Femur (tissue), 1 donor: ENCODE measurements at regions not wholly inside any gene's neighbourhood (a gene's known extent, or its start where the extent isn't known, plus 50 kb on each side); places are given as distances from the start of the nearest gene placed in this dataset.

Experiments used
- DNase-seq: peaks from one replicate; pipeline ENCODE4 v3.0.0-alpha.2; 2017

- DNase-seq: no peak
Observed at GRCh38 chr2:71919708-71920107, 228.0 kb downstream of the CYP26B1 start.

DNA sequence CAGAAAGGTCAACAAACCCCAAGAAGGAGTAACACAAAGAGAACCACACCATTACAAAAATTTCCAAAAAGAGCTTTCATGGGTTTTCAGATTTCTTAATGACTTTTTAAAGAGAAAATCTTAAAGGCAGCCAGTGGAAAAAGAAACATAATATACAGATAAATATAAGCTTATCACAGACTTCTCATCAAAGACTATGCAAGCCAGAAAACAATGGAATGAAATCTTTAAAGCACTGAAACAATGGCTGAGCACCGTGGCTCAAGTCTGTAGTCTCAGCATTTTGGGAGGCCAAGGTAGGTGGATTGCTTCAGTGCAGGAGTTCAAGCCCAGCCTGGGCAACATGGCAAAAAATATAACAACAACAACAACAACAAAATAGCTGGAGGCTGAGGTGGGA lies 237.4 kb downstream of the CYP26B1 start:
- no peak for DNase-seq

DNA sequence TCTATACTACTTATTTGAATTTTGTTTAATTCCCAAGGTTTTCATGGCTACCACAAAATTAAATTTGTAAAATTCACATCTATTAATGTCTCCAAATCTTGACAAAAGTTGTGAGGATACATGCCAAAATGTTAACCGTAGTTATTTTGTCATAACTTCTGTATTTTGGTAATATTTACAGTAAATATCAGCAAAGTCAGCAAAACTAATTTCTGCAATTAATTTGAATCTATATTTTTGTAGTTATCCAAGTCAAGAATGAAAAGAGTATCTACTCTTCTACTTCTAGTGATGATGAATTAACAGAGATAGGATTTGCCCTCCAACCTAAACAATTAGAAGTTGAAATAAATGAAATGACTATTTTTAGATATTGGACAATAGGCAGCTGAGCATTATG lies 238.9 kb downstream of the CYP26B1 start:
- DNase-seq: no peak

- no peak for DNase-seq
Observed at GRCh38 chr2:71907503-71907902, 240.2 kb downstream of the CYP26B1 start.

- no peak for DNase-seq
Observed at GRCh38 chr2:71906357-71906973, 241.2 kb downstream of the CYP26B1 start.

DNA sequence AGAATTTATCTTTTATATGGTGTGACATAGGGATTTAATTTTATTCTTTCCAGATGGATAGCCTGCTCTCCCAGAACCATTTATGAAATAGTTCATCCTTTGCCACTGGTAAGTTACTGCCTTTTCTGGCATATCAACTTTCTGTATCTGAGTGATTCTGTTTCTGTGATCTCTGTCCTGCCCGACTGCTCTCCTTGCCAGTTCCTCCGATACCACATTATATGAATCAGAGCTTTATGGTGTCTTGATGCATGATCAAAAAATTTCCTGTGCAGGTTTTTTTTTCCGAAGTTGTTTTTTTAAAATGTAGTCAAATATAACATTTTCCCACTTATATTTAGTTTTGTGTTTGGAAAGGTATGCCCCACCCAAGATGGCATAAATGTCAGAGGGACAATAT lies 242.5 kb downstream of the CYP26B1 start:
- no peak for DNase-seq

GRCh38 chr2:71903841-71904240 lies 243.8 kb downstream of the CYP26B1 start:
- DNase-seq: no peak

- no peak for DNase-seq
Observed at GRCh38 chr2:71901466-71901865, 246.2 kb downstream of the CYP26B1 start.

DNA sequence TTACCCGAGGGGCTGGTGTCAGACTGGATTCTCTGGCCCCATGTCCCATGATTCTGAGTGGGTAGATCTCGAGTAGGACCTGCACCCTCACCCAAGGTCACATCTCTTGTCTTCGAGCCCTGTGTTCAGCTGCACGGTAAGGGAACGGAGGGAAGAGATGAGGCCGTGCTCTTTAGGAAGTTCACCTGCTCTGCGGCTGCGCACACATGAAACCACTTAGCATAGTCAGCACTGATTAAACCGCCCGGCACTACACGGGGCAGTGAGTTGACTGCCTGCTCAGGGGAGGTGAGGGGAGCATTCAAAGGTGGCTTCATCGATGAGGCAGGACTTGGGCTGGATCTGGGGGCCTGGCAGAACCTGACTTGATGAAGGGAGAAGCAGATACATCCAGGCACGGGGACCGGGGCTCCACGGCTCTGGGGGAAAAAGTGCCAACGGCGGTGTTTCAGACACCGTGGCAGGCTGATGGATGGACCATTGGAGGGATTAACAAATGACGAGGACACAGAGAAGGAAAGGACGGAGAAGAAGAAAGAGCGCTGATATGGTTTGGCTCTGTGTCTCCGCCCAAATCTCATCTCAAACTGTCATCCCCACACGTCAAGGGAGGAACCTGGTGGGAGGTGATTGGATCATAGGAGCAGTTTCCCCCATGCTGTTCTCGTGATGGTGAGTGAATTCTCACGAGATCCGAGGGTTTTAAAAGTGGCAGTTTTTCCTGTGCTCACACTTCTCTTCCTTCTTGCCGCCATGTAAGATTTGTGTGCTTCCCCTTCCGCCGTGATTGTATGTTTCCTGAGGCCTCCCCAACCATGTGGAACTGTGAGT lies 248.6 kb downstream of the CYP26B1 start:
- no peak for DNase-seq

DNA sequence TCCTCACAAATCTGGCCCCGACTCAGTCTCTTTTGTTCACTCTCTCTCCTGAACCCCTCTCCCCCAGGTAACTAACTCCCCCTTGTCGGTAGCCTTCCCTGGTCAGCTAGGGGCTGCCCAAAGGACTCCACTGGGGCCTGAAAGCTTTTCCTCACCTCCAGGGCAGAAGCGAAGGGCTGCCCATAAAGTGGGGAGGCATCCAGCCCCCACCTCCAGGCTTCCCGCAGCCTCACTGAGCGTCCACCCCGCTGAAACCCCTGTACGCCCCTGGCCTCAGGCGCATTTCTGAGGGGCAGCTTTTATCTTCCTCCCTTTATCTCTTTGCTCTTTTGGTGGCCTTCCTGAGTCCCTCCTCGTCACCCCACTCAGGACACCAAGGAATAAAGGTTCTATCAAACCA lies 249.3 kb downstream of the CYP26B1 start:
- no peak for DNase-seq

- peak; percentile 8 for DNase-seq
Observed at GRCh38 chr2:71897836-71898235, 249.8 kb downstream of the CYP26B1 start.

- DNase-seq: peak; percentile 32
Observed at GRCh38 chr2:71897137-71897480, 250.6 kb downstream of the CYP26B1 start.

GRCh38 chr2:71896385-71897136 lies 251.1 kb downstream of the CYP26B1 start:
- DNase-seq: peak; percentile 33

DNA sequence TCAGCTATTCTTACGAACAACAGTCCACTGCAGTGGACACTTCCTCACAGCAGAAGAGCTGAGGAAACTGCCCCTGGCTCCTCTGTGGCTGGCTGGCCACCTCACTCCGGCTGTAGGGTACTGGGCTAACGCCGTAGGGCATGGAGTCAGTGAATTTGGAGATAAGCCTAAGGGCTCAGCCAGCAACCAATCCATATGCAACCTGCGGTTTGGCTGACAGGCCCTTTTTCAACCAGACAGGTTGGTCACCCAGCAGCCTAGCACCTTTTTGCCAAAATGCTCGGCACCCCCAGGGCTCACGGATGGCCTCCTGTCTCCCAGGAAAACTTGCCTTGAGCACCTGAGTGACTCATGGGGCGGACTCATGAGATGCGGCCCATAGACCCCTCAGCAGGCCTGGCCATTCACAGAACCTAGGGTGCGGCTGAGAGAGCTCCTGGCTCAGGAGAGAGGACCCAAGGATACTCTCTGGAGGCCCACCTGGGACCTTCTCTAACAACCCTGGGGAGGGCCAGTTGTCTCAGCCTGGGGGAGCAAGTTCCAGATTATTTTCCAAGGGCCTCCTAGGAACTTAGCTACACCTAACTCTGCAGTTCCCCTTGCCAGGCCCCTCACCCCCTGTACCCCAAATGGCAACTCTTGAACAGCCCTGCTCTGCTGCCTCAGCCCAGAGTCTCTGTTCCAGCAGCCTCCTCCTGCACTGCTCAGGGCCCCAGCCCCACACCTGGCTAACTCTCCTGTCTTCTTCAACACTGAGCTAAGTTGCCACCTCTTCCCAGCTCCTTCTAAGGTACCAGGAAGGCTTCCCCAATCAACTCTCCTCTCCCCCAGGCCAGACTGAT lies 252.1 kb downstream of the CYP26B1 start:
- peak; percentile 13 for DNase-seq

DNA sequence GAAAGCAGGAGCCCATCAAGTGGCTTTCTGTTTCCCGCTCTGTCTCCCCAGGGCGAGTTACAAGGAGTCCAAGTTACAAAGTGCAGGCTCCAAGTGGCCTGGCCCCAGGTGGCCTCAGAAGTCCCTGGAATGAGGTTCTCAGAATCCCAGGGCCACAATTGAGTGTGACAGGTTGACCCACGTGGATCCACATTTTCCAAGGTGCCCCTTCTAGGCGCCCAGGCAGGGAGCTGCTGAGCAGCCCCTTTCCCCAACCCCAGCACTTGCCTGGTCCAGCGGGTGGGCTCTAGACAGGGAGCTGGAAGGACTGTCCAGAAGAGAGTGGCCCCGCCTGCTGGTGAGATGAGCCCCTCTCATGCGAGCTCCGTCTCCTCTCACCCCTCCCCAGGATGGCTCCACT lies 253.4 kb downstream of the CYP26B1 start:
- DNase-seq: peak; percentile 11

DNA sequence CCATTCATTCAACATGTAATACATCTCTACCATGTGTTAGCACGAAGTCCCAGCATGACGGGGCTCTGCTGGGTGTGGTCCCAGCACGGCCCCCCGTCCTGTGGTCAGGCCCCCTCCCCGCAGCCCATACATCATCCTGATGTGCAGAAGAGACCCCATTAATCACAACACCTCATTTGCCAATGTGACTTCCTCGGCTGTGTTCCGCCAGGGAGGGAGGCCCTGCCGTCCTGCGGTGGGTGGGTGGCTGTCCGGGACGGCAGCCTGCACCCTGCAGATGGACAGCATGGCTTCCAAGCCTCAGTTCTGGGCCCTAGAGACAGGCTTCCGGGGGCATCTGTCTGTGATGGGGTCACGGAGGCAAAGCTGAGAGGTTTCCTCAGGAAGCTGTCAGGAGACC lies 254.0 kb downstream of the CYP26B1 start:
- peak; percentile 7 for DNase-seq

- peak; percentile 0 for DNase-seq
Observed at GRCh38 chr2:71892896-71893295, 254.8 kb downstream of the CYP26B1 start.

GRCh38 chr2:71892423-71892730 lies 255.3 kb downstream of the CYP26B1 start:
- peak; percentile 3 for DNase-seq

DNA sequence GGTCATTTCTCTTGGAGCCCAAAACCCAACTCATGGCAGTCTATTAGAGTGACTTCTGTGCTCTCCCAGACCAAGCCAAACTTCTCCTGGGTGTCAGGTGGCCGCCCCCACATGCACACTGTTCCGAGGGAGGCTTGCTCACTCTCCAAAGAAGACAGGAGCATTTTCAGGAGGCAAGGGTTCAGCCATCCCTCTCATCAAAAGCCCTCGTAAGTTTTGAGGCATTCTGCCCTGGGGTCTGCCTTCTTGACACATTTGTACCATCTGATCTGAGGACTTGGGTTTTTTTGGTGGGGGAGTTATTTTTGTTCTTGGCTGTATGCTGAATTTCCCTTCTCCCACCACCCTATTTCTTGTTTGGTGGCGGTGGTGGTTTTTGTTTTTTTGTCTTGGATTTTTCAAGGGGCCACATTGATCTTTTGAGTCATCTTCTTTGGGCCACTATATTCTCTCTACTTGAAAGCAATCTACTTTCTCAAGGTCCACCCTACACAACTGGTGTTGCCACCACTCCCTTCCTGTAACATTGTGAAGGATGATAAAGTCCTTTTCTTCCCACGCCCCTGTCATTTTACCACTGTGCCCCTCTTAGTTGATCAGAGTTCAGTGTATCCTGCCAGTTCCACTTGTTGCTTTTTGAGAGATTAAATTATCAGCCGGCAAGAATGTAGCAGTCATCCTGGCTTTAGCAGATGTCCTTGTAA lies 255.8 kb downstream of the CYP26B1 start:
- no peak for DNase-seq

- DNase-seq: peak; percentile 5
Observed at GRCh38 chr2:71891155-71891554, 256.5 kb downstream of the CYP26B1 start.

DNA sequence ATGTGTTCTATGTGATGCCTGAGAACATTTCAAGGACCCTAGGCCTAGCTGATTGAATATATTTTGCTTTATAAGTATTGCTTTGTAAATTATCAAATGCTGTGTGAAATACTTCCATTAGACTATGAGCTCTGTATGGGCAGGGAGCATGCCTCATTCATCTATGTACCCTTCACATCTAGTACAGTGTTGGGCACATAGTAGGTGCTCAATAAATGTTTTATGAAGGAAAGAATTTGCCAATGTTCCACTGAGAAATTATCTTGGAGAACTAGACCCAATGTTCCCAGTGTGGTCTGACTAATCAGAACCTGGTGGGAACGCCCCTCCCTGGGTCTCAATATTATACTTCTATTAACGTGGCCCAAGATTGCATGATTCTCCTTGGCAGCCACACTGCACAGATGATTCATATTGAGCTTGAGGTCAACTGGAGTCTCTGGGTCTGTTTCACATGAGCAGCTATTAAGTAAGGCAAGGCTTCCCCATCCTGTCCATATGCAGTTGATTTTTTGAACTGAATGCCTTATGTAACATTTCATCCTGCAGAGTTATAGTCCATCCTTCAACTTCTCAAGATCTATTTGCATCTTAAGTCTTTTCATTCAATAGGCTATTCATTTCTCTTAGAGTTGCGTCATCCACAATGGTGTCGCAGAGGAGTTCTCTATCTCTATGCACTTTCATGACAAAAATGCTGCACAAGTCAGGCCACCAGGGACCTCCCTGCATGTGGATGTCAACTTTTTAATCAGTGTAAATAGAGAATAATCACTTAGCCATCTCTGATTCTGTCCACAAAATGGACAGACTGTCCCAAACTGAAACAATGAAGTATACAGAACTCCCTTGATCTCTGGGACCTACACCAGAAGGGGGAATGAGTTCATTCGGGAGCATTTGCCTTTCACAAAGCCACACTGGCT lies 257.6 kb downstream of the CYP26B1 start:
- peak; percentile 13 for DNase-seq
